ENCODE measurements at regions not wholly inside any gene's neighbourhood (a gene's known extent, or its start where the extent isn't known, plus 50 kb on each side); places are given as distances from the start of the nearest gene placed in this dataset.

- TF ChIP-seq PATZ1 (tag by site-specific recombination; IDR thresholded peaks at IDR 0.05) (no peak), ZNF747 (tag by site-specific recombination; IDR thresholded peaks at IDR 0.05) (no peak), CTCF (tag by site-specific recombination; IDR thresholded peaks at IDR 0.05) (no peak), GLI2 (tag by site-specific recombination; IDR thresholded peaks at IDR 0.05; ENCODE audit: borderline replicate concordance, low read depth) (no peak), ZNF274 (IDR thresholded peaks at IDR 0.05; ENCODE audit: low read length) (no peak), ZNF274 (tag by site-specific recombination; IDR thresholded peaks at IDR 0.05; ENCODE audit: borderline replicate concordance) (no peak), PBX3 (CRISPR knock-in tag; IDR thresholded peaks at IDR 0.05) (no peak), YY1 (tag by site-specific recombination; IDR thresholded peaks at IDR 0.05) (no peak), ZBTB11 (tag by site-specific recombination; conservative IDR thresholded peaks at IDR 0.05; ENCODE audit: low read depth) (no peak), ZNF639 (tag by site-specific recombination; IDR thresholded peaks at IDR 0.05) (no peak), ZNF423 (tag by site-specific recombination; IDR thresholded peaks at IDR 0.05) (no peak), ZNF350 (tag by site-specific recombination; IDR thresholded peaks at IDR 0.05) (no peak), ZBTB1 (tag by site-specific recombination; IDR thresholded peaks at IDR 0.05) (no peak), HOXD13 (CRISPR knock-in tag; IDR thresholded peaks at IDR 0.05; ENCODE audit: borderline replicate concordance) (no peak), MEIS1 (CRISPR knock-in tag; IDR thresholded peaks at IDR 0.05; ENCODE audit: borderline replicate concordance) (no peak)
Observed at GRCh38 chr10:31642281-31642680, 286.4 kb downstream of the ARHGAP12 start.

All from HEK293 (cell line).